Activated T-helper 1 cell treated with anti-CD3 and anti-CD28 coated beads, Interleukin-12 subunit alpha, Interleukin-12 subunit beta, Interleukin-2, Interleukin-4 antibody, amounts not matched to agents 30 ng/mL and 10 ng/mL and 1 ng/mL, durations not matched to agents 14 hours and 24 hours and 36 hours (primary cell): ENCODE measurements at regions not wholly inside any gene's neighbourhood (a gene's known extent, or its start where the extent isn't known, plus 50 kb on each side); places are given as distances from the start of the nearest gene placed in this dataset.
"Not testable (repeated sequence)": the region's sequence is repeated elsewhere in the genome, so short reads cannot be mapped to it uniquely, and the experiment has no call there.

Experiments used
- DNase-seq: peaks from one replicate; pipeline ENCODE4 v3.0.0; 2021; ENCODE audit warnings: low spot score
- H3K27ac Mint-ChIP-seq: one replicate; pipeline ENCODE4 v1.8.0; 2021; ENCODE audit warnings: mild to moderate bottlenecking, mixed read lengths
- H3K27me3 Mint-ChIP-seq: one replicate; pipeline ENCODE4 v1.8.0; 2022; ENCODE audit warnings: mild to moderate bottlenecking, moderate library complexity, mixed read lengths; ENCODE audit not compliant: insufficient read depth
- H3K36me3 Mint-ChIP-seq: one replicate; pipeline ENCODE4 v1.8.0; 2021; ENCODE audit warnings: low read depth, mixed read lengths
- H3K4me1 Mint-ChIP-seq: one replicate; pipeline ENCODE4 v1.8.0; 2021; ENCODE audit warnings: low read depth, mixed read lengths
- H3K4me3 Mint-ChIP-seq: one replicate; pipeline ENCODE4 v1.8.0; 2021; ENCODE audit warnings: mild to moderate bottlenecking, moderate library complexity, mixed read lengths
- H3K9me3 Mint-ChIP-seq: one replicate; pipeline ENCODE4 v1.8.0; 2021; ENCODE audit warnings: mixed read lengths
- intact Hi-C: fragments of 100-400 bp; cut with micrococcal nuclease; formaldehyde crosslinking; loops from one replicate; pipeline ENCODE4 v1.15.1; 2024

DNA sequence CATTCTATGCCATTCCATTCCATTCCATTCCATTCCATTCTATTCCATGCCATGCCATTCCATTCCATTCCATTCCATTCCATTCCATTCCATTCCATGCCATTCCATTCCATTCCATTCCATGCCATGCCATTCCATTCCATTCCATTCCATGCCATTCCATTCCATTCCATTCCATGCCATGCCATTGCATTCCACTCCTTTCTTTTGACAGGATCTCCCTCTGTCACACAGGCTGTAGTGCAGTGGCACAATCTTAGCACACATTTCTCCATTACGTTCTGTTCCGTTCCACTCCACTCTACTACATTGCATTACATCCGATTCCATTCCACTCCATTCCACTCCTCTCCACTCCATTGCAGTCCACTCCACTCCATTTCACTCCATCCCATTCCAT is 637.9 kb downstream of the TP53TG3F start:
- H3K27ac Mint-ChIP-seq, DNase-seq, H3K4me3 Mint-ChIP-seq, H3K36me3 Mint-ChIP-seq, intact Hi-C loops, H3K27me3 Mint-ChIP-seq, H3K4me1 Mint-ChIP-seq: not testable (repeated sequence)
- H3K9me3 Mint-ChIP-seq, result peaks cover 70% of the 10 kb centered on the region

DNA sequence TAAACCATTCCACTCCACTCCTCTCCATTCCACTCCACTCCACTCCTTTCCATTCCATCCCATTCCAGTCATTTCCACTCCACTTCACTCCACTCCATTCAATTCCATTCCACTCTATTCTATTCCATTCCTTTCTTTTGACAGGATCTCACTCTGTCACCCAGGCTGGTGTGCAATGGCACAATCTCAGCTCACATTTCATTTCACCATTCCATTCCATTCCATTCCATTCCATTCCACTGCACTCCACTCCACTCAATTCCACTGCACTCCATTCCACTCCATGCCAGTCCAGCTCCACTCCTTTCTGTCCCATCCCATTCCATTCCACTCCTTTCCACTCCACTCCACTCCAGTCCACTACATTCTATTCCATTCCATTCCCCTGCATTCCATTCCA is 638.6 kb downstream of the TP53TG3F start:
- DNase-seq, H3K4me1 Mint-ChIP-seq, H3K27ac Mint-ChIP-seq, H3K36me3 Mint-ChIP-seq, intact Hi-C loops, H3K27me3 Mint-ChIP-seq, H3K4me3 Mint-ChIP-seq: not testable (repeated sequence)
- H3K9me3 Mint-ChIP-seq, result peaks cover 68% of the 10 kb centered on the region

DNA sequence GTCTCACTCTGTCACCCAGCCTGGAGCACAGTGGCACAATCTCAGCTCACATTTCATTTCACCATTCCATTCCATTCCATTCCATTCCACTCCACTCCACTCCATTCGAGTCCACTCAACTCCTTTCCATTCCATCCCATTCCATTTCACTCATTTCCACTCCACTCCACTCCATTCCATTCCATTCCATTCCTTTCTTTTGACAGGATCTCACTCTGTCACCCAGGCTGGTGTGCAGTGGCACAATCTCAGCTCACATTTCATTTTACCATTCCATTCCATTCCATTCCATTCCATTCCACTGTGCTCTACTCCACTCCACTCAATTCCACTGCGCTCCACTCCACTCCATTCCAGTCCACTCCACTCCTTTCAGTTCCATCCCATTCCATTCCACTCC is 639.6 kb downstream of the TP53TG3F start:
- H3K27me3 Mint-ChIP-seq, H3K4me1 Mint-ChIP-seq, H3K4me3 Mint-ChIP-seq, H3K27ac Mint-ChIP-seq, H3K36me3 Mint-ChIP-seq, DNase-seq, intact Hi-C loops: not testable (repeated sequence)
- peaks cover 66% of the 10 kb centered on the region for H3K9me3 Mint-ChIP-seq
